PC-3 (cell line): ENCODE measurements at regions not wholly inside any gene's neighbourhood (a gene's known extent, or its start where the extent isn't known, plus 50 kb on each side); places are given as distances from the start of the nearest gene placed in this dataset.
"Not testable (repeated sequence)": the region's sequence is repeated elsewhere in the genome, so short reads cannot be mapped to it uniquely, and the experiment has no call there.

Experiments used
- ATAC-seq: fragments of 200-7000 bp; cut with Tn5 transposase; 2 replicates; pipeline ENCODE4 v1.9.1; 2020; ENCODE audit warnings: mild to moderate bottlenecking, moderate library complexity
- BruUV-seq: library from RNA; stranded (reverse); fragments of 400-500 nt; replicated peaks from 2 replicates; lab custom pipeline; 2021; lab: Mats Ljungman, UMichigan
- CTCF ChIA-PET: fragments of 300-600 bp; sonication (Branson Sonifier 250); formaldehyde crosslinking; loops from one replicate; lab custom pipeline; 2022; ENCODE audit warnings: antibody characterized with exemption; lab: Charles Lee
- POLR2A ChIA-PET: fragments of 300-600 bp; sonication (Branson Sonifier 250); formaldehyde crosslinking; loops from one replicate; lab custom pipeline; 2022; ENCODE audit warnings: antibody characterized with exemption; ENCODE audit not compliant: unreplicated experiment; lab: Charles Lee
- DNase-seq: peaks from one replicate; pipeline ENCODE4 v3.0.0-alpha.2; 2015
- H2AFZ ChIP-seq: fragments of 300-600 bp; sonication (generic); 2 replicates; pipeline ENCODE4 v1.6.0; 2016; ENCODE audit warnings: antibody characterized with exemption, low read length
- H3F3A ChIP-seq: fragments of 300-600 bp; sonication (generic); one replicate; pipeline ENCODE4 v1.6.0; 2017; ENCODE audit warnings: antibody characterized with exemption, low read length, control low read depth, mild to moderate bottlenecking; ENCODE audit not compliant: unreplicated experiment
- H3K27ac ChIP-seq: fragments of 300-600 bp; sonication (generic); 2 replicates; pipeline ENCODE4 v1.5.1; 2016; ENCODE audit warnings: mild to moderate bottlenecking, low read length
- H3K27me3 ChIP-seq: fragments of 300-600 bp; sonication (generic); 2 replicates; pipeline ENCODE4 v1.6.1; 2016; ENCODE audit warnings: low read length, mixed read lengths
- H3K36me3 ChIP-seq: fragments of 300-600 bp; sonication (generic); 2 replicates; pipeline ENCODE4 v1.6.1; 2016; ENCODE audit warnings: low read depth, mixed run types, low read length, mixed read lengths
- H3K4me1 ChIP-seq: fragments of 300-600 bp; sonication (generic); 2 replicates; pipeline ENCODE4 v1.5.1; 2016; ENCODE audit warnings: low read length; ENCODE audit not compliant: insufficient read depth
- H3K4me2 ChIP-seq: fragments of 300-600 bp; sonication (generic); 2 replicates; pipeline ENCODE4 v1.6.0; 2016; ENCODE audit warnings: low read length
- H3K4me3 ChIP-seq: fragments of 300-600 bp; sonication (generic); 2 replicates; pipeline ENCODE4 v1.5.1; 2016; ENCODE audit warnings: mild to moderate bottlenecking, low read length, mixed read lengths
- H3K79me2 ChIP-seq: fragments of 300-600 bp; sonication (generic); 2 replicates; pipeline ENCODE4 v1.6.1; 2017; ENCODE audit warnings: low read length, mixed read lengths
- H3K9ac ChIP-seq: fragments of 300-600 bp; sonication (generic); 2 replicates; pipeline ENCODE4 v1.6.0; 2016; ENCODE audit warnings: mild to moderate bottlenecking, low read length
- H3K9me2 ChIP-seq: fragments of 300-600 bp; sonication (generic); replicated peaks from 2 replicates; pipeline ENCODE4 v1.6.1; 2016; ENCODE audit warnings: mixed run types, low read length, mixed read lengths
- H3K9me3 ChIP-seq: fragments of 300-600 bp; sonication (generic); 2 replicates; pipeline ENCODE4 v1.6.1; 2016; ENCODE audit warnings: low read length, mixed read lengths
- H4K20me1 ChIP-seq: fragments of 300-600 bp; sonication (generic); 2 replicates; pipeline ENCODE4 v1.6.1; 2016; ENCODE audit warnings: low read length, mixed read lengths
- CTCF ChIP-seq: fragments of 300-600 bp; sonication (generic); conservative IDR thresholded peaks from 2 replicates; pipeline ENCODE4 v1.5.1; 2017; ENCODE audit warnings: antibody characterized with exemption, low read depth, mild to moderate bottlenecking, low read length
- EZH2 ChIP-seq: fragments of 300-600 bp; sonication (generic); IDR thresholded peaks from one replicate; pipeline ENCODE4 v1.6.1; 2017; ENCODE audit warnings: antibody characterized with exemption, mild to moderate bottlenecking, low read length; ENCODE audit not compliant: unreplicated experiment
- EZH2phosphoT487 ChIP-seq: fragments of 300-600 bp; sonication (generic); IDR thresholded peaks from 2 replicates; pipeline ENCODE4 v1.6.1; 2018; ENCODE audit warnings: mild to moderate bottlenecking, antibody characterized with exemption, low read length, borderline replicate concordance
- intact Hi-C: fragments of 100-400 bp; cut with micrococcal nuclease; formaldehyde crosslinking; loops from 2 replicates; pipeline ENCODE4 v1.9.0; 2023

DNA sequence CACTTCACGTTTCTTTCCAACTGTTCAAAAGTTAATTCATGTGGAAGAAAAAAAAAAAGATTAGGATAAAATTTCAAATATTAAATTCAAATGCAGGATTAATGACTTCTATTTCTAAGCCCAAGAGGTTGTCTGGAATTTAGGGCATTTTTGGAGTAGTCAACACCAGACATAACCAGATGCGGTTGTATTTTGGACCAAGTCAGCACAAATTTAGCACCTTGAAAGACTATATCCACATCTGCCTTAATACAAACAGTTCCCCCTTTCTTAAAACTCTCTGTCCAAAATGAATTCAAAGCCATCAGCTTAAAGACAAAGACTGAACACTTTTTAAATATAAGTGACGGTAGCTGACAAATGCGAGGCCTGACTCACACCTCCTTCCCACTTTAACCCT lies 282.9 kb downstream of the C16orf95 start:
- Histone ChIP-seq H3K36me3 (no peaks in the 10 kb centered on the region), H3K27ac (no peak overlapping the region), H3K9me3 (no peaks in the 10 kb centered on the region), H3F3A (no peaks in the 10 kb centered on the region), H2AFZ (no peak overlapping the region), H3K79me2 (no peaks in the 10 kb centered on the region), H3K4me3 (no peak overlapping the region), H3K9ac (no peak overlapping the region), H3K4me2 (no peak overlapping the region), H4K20me1 (no peaks in the 10 kb centered on the region), H3K4me1 (no peaks in the 10 kb centered on the region), H3K9me2 (no peaks in the 10 kb centered on the region), H3K27me3 (peaks cover 3% of the 10 kb centered on the region; the same call in 1 of the 2 replicates)
- intact Hi-C loops, result no loop called here
- BruUV-seq, result no TSS peak
- ATAC-seq (no peak), DNase-seq (no peak)
- no peak for TF ChIP-seq EZH2phosphoT487
- no peak for TF ChIP-seq EZH2
- no peak for TF ChIP-seq CTCF
- ChIA-PET CTCF (no interaction called here), POLR2A (no interaction called here)

- Histone ChIP-seq H3K9ac (no peak overlapping the region), H4K20me1 (no peaks in the 10 kb centered on the region), H3F3A (no peaks in the 10 kb centered on the region), H3K4me2 (no peak overlapping the region), H2AFZ (no peak overlapping the region), H3K9me2 (no peaks in the 10 kb centered on the region), H3K27me3 (0 out of 2 replicates have a peak, but pooled peaks cover 3% of the 10 kb centered on the region), H3K9me3 (no peaks in the 10 kb centered on the region), H3K27ac (no peak overlapping the region), H3K4me1 (no peaks in the 10 kb centered on the region), H3K4me3 (no peak overlapping the region), H3K36me3 (no peaks in the 10 kb centered on the region), H3K79me2 (no peaks in the 10 kb centered on the region)
- no TSS peak for BruUV-seq
- no peak for ATAC-seq
- TF ChIP-seq EZH2, result no peak
- TF ChIP-seq EZH2phosphoT487, result no peak
- no peak for TF ChIP-seq CTCF
- no peak for DNase-seq
- intact Hi-C loops, result no loop called here
- ChIA-PET CTCF (no interaction called here), POLR2A (no interaction called here)
Observed at GRCh38 chr16:87035053-87035452, 282.1 kb downstream of the C16orf95 start.

DNA sequence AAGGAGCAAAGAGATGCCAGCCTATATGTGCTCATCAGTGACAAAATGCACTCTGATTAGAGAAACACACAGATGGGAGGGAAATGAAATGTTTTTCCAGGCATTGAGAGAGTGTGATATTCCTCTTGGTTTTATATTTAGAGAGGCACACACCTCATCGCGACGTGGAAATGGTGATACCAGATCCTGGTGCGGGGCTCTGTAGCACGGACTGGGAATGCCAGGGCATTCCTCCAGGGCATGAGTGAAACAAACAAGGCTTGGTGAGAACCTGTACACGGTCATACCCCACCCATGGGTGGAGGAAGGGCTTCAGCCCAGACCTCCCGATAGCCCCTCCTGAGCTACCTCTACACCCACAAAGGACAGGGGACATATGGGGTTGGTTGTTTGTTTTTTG lies 280.2 kb downstream of the C16orf95 start:
- no peak overlapping the region for H3K4me2 ChIP-seq
- no peaks in the 10 kb centered on the region for H3K79me2 ChIP-seq
- intact Hi-C loops, result no loop called here
- no peak overlapping the region for H3K27ac ChIP-seq
- POLR2A ChIA-PET, result no interaction called here
- CTCF ChIA-PET, result no interaction called here
- no peak for TF ChIP-seq CTCF
- TF ChIP-seq EZH2phosphoT487, result no peak
- H3K36me3 ChIP-seq, result no peaks in the 10 kb centered on the region
- H3K4me3 ChIP-seq, result no peak overlapping the region
- no peak overlapping the region for H2AFZ ChIP-seq
- DNase-seq, result no peak
- no peaks in the 10 kb centered on the region for H4K20me1 ChIP-seq
- no peak overlapping the region for H3K9ac ChIP-seq
- no peaks in the 10 kb centered on the region for H3K9me3 ChIP-seq
- no TSS peak for BruUV-seq
- no peaks in the 10 kb centered on the region for H3K9me2 ChIP-seq
- no peaks in the 10 kb centered on the region for H3K4me1 ChIP-seq
- H3F3A ChIP-seq, result no peaks in the 10 kb centered on the region
- H3K27me3 ChIP-seq, result 0 out of 2 replicates have a peak, but pooled peaks cover 3% of the 10 kb centered on the region
- ATAC-seq, result no peak

- H3K36me3 ChIP-seq, H3K27ac ChIP-seq, BruUV-seq, H3K79me2 ChIP-seq, H3K9me3 ChIP-seq, H3K9ac ChIP-seq, H3K4me3 ChIP-seq, H3K9me2 ChIP-seq, ATAC-seq, H2AFZ ChIP-seq, H4K20me1 ChIP-seq, H3K4me2 ChIP-seq, DNase-seq, intact Hi-C loops, CTCF ChIA-PET, POLR2A ChIA-PET, H3F3A ChIP-seq, H3K4me1 ChIP-seq, H3K27me3 ChIP-seq: not testable (repeated sequence)
Observed at GRCh38 chr16:87038528-87038927, 278.7 kb downstream of the C16orf95 start.
